LNCAP (cell line): ENCODE measurements at regions not wholly inside any gene's neighbourhood (a gene's known extent, or its start where the extent isn't known, plus 50 kb on each side); places are given as distances from the start of the nearest gene placed in this dataset.

Experiments
- CTCF ChIP-seq: fragments of 450-650 bp; IDR thresholded peaks from 2 replicates; pipeline ENCODE4 v1.5.1; 2017; ENCODE audit warnings: mild to moderate bottlenecking

- TF ChIP-seq CTCF = no peak
Measured at GRCh38 chr15:69744391-69745162, 292.0 kb downstream of the RPLP1 start.

GRCh38 chr15:69747193-69747592 lies 294.6 kb downstream of the RPLP1 start:
- no peak for TF ChIP-seq CTCF

GRCh38 chr15:69748131-69748530 lies 295.5 kb downstream of the RPLP1 start:
- TF ChIP-seq CTCF = no peak

GRCh38 chr15:69748576-69749185 lies 296.1 kb downstream of the RPLP1 start:
- TF ChIP-seq CTCF = no peak

- no peak for TF ChIP-seq CTCF
Measured at GRCh38 chr15:69749274-69749673, 296.7 kb downstream of the RPLP1 start.

GRCh38 chr15:69749797-69750196 lies 297.2 kb downstream of the RPLP1 start:
- TF ChIP-seq CTCF = no peak; the same call in 1 of the 2 replicates

GRCh38 chr15:69750253-69750652 lies 297.6 kb downstream of the RPLP1 start:
- no peak for TF ChIP-seq CTCF
